ENCODE measurements at regions not wholly inside any gene's neighbourhood (a gene's known extent, or its start where the extent isn't known, plus 50 kb on each side); places are given as distances from the start of the nearest gene placed in this dataset.
"Not testable (repeated sequence)": the region's sequence is repeated elsewhere in the genome, so short reads cannot be mapped to it uniquely, and the experiment has no call there.

DNA sequence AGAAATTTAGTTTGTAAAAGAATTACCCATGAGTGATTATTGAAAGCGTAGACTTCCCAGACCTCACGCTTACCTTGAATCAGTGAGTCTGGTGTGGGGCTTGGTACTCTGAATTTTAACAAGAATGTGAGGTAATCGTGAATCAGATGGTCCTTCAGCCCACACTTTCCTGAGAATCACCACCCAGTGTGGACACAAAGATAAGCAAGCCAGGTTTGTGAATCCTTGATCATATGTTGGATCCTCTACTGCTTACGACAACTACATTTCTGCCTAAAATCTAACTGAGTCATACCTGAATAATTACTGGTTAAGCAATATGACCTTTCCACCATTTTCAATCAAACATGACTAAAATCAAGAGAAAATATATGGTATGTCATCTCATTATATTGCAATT lies 589.3 kb downstream of the TFAP2A start:
- Histone ChIP-seq H3K27ac (ENCODE audit: low read depth, low read length, poor library complexity, severe bottlenecking) (no peak overlapping the region), H3K9me3 (ENCODE audit: low read depth, low read length, poor library complexity, severe bottlenecking) (no peaks in the 10 kb centered on the region), H3K27me3 (replicated peaks; ENCODE audit: insufficient read depth, low read depth, low read length, poor library complexity) (peaks cover 8% of the 10 kb centered on the region), H3K36me3 (ENCODE audit: insufficient read depth, low read length, poor library complexity, severe bottlenecking) (no peaks in the 10 kb centered on the region), H3K4me1 (ENCODE audit: insufficient read depth, low read length, poor library complexity, severe bottlenecking) (no peaks in the 10 kb centered on the region), H3K4me3 (ENCODE audit: low read depth, low read length, poor library complexity, severe bottlenecking) (no peak overlapping the region)
- intact Hi-C loops (cut with micrococcal nuclease; ENCODE audit: unreplicated experiment) = no loop called here
- POLR2A ChIA-PET (ENCODE audit: low non-redundant PET) = no interaction called here
- no peak for DNase-seq (ENCODE audit: low spot score)
- BruUV-seq (replicated peaks) = no TSS peak
- TF ChIP-seq CTCF (conservative IDR thresholded peaks at IDR 0.05; ENCODE audit: low read depth, low read length) = no peak
- no peak for TF ChIP-seq EZH2 (IDR thresholded peaks at IDR 0.05; ENCODE audit: borderline replicate concordance, low read depth, low read length, poor library complexity, severe bottlenecking)
- CTCF ChIA-PET = no interaction called here

GRCh38 chr6:9810727-9811126 lies 604.1 kb downstream of the TFAP2A start:
- intact Hi-C loops (cut with micrococcal nuclease; ENCODE audit: unreplicated experiment); H3K9me3 ChIP-seq (ENCODE audit: low read depth, low read length, poor library complexity, severe bottlenecking); POLR2A ChIA-PET (ENCODE audit: low non-redundant PET); DNase-seq (ENCODE audit: low spot score); H3K27me3 ChIP-seq (replicated peaks; ENCODE audit: insufficient read depth, low read depth, low read length, poor library complexity); BruUV-seq (replicated peaks); H3K4me3 ChIP-seq (ENCODE audit: low read depth, low read length, poor library complexity, severe bottlenecking); CTCF ChIA-PET; H3K27ac ChIP-seq (ENCODE audit: low read depth, low read length, poor library complexity, severe bottlenecking); H3K36me3 ChIP-seq (ENCODE audit: insufficient read depth, low read length, poor library complexity, severe bottlenecking); H3K4me1 ChIP-seq (ENCODE audit: insufficient read depth, low read length, poor library complexity, severe bottlenecking): not testable (repeated sequence)

GRCh38 chr6:9810286-9810685 lies 604.6 kb downstream of the TFAP2A start:
- Histone ChIP-seq H3K9me3 (ENCODE audit: low read depth, low read length, poor library complexity, severe bottlenecking) (no peaks in the 10 kb centered on the region), H3K4me3 (ENCODE audit: low read depth, low read length, poor library complexity, severe bottlenecking) (no peak overlapping the region), H3K27me3 (replicated peaks; ENCODE audit: insufficient read depth, low read depth, low read length, poor library complexity) (no peaks in the 10 kb centered on the region), H3K27ac (ENCODE audit: low read depth, low read length, poor library complexity, severe bottlenecking) (no peak overlapping the region), H3K4me1 (ENCODE audit: insufficient read depth, low read length, poor library complexity, severe bottlenecking) (no peaks in the 10 kb centered on the region), H3K36me3 (ENCODE audit: insufficient read depth, low read length, poor library complexity, severe bottlenecking) (no peaks in the 10 kb centered on the region)
- no TSS peak for BruUV-seq (replicated peaks)
- no peak for TF ChIP-seq CTCF (conservative IDR thresholded peaks at IDR 0.05; ENCODE audit: low read depth, low read length)
- no peak for TF ChIP-seq EZH2 (IDR thresholded peaks at IDR 0.05; ENCODE audit: borderline replicate concordance, low read depth, low read length, poor library complexity, severe bottlenecking)
- ChIA-PET POLR2A (ENCODE audit: low non-redundant PET) (no interaction called here), CTCF (no interaction called here)
- intact Hi-C loops (cut with micrococcal nuclease; ENCODE audit: unreplicated experiment) = no loop called here
- no peak for DNase-seq (ENCODE audit: low spot score)

DNA sequence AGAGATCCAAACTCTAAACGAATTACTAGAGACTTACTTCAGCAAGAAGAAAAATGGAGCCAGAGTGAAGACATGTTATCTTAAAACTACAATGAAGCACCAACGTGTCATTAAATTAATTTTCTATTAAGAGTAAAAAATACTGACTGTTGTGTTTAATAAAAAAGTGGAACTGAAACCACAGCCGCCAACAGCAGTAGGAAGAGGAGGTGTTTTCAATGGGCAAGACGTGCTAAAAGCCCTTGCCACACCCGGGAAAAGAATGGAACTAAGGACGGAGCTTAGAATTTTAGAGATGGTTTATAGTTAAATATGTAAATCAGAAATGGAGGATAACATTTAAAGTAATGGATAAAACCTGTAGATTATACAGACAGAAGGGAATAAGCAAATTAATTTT lies 608.7 kb downstream of the TFAP2A start:
- CTCF ChIA-PET = no interaction called here
- no peaks in the 10 kb centered on the region for H3K9me3 ChIP-seq (ENCODE audit: low read depth, low read length, poor library complexity, severe bottlenecking)
- no peak overlapping the region for H3K27ac ChIP-seq (ENCODE audit: low read depth, low read length, poor library complexity, severe bottlenecking)
- H3K4me1 ChIP-seq (ENCODE audit: insufficient read depth, low read length, poor library complexity, severe bottlenecking) = no peaks in the 10 kb centered on the region
- intact Hi-C loops (cut with micrococcal nuclease; ENCODE audit: unreplicated experiment) = no loop called here
- TF ChIP-seq EZH2 (IDR thresholded peaks at IDR 0.05; ENCODE audit: borderline replicate concordance, low read depth, low read length, poor library complexity, severe bottlenecking) = no peak
- TF ChIP-seq CTCF (conservative IDR thresholded peaks at IDR 0.05; ENCODE audit: low read depth, low read length) = no peak
- no peaks in the 10 kb centered on the region for H3K27me3 ChIP-seq (replicated peaks; ENCODE audit: insufficient read depth, low read depth, low read length, poor library complexity)
- no TSS peak for BruUV-seq (replicated peaks)
- H3K4me3 ChIP-seq (ENCODE audit: low read depth, low read length, poor library complexity, severe bottlenecking) = no peak overlapping the region
- no peaks in the 10 kb centered on the region for H3K36me3 ChIP-seq (ENCODE audit: insufficient read depth, low read length, poor library complexity, severe bottlenecking)
- no peak for DNase-seq (ENCODE audit: low spot score)
- POLR2A ChIA-PET (ENCODE audit: low non-redundant PET) = no interaction called here

Data from A673 (cell line).